Loucy (cell line): ENCODE measurements at regions not wholly inside any gene's neighbourhood (a gene's known extent, or its start where the extent isn't known, plus 50 kb on each side); places are given as distances from the start of the nearest gene placed in this dataset.

ENCODE experiments used
- H2AFZ ChIP-seq: fragments of 200-600 bp; sonication (generic); 2 replicates; pipeline ENCODE4 v1.6.0; 2016; ENCODE audit warnings: antibody characterized with exemption, mild to moderate bottlenecking, low read length, moderate library complexity
- H3F3A ChIP-seq: fragments of 200-600 bp; 2 replicates; pipeline ENCODE4 v1.6.0; 2016; ENCODE audit warnings: antibody characterized with exemption, low read depth, mild to moderate bottlenecking
- H3K27me3 ChIP-seq: fragments of 200-600 bp; sonication (generic); 2 replicates; pipeline ENCODE4 v1.6.1; 2014; ENCODE audit warnings: low read length, mild to moderate bottlenecking; ENCODE audit not compliant: insufficient read depth, poor library complexity, severe bottlenecking
- H3K36me3 ChIP-seq: fragments of 200-600 bp; sonication (generic); 2 replicates; pipeline ENCODE4 v1.6.1; 2016; ENCODE audit warnings: low read length; ENCODE audit not compliant: insufficient read depth
- H3K4me1 ChIP-seq: fragments of 200-600 bp; sonication (generic); 2 replicates; pipeline ENCODE4 v1.5.1; 2014; ENCODE audit warnings: low read length, mild to moderate bottlenecking; ENCODE audit not compliant: insufficient read depth, poor library complexity, severe bottlenecking
- H3K4me2 ChIP-seq: fragments of 200-600 bp; sonication (generic); 2 replicates; pipeline ENCODE4 v1.6.0; 2014; ENCODE audit warnings: antibody characterized with exemption, low read length, low read depth, mild to moderate bottlenecking; ENCODE audit not compliant: poor library complexity, severe bottlenecking
- H3K4me3 ChIP-seq: fragments of 200-600 bp; sonication (generic); 2 replicates; pipeline ENCODE4 v1.5.1; 2014; ENCODE audit warnings: low read length, mild to moderate bottlenecking, mixed read lengths; ENCODE audit not compliant: poor library complexity, severe bottlenecking
- H3K79me2 ChIP-seq: fragments of 200-600 bp; sonication (generic); 2 replicates; pipeline ENCODE4 v1.6.1; 2014; ENCODE audit warnings: low read length; ENCODE audit not compliant: insufficient read depth
- H3K9ac ChIP-seq: fragments of 200-600 bp; sonication (generic); 2 replicates; pipeline ENCODE4 v1.6.0; 2014; ENCODE audit warnings: mild to moderate bottlenecking, low read depth, low read length, moderate library complexity; ENCODE audit not compliant: poor library complexity, severe bottlenecking
- H3K9me2 ChIP-seq: fragments of 200-600 bp; sonication (generic); replicated peaks from 2 replicates; pipeline ENCODE4 v1.6.1; 2016; ENCODE audit warnings: low read depth, low read length, mixed read lengths
- H3K9me3 ChIP-seq: fragments of 200-600 bp; sonication (generic); 2 replicates; pipeline ENCODE4 v1.6.1; 2014; ENCODE audit warnings: mild to moderate bottlenecking, antibody characterized with exemption, low read length, low read depth; ENCODE audit not compliant: insufficient read depth
- H4K20me1 ChIP-seq: fragments of 200-600 bp; sonication (generic); 2 replicates; pipeline ENCODE4 v1.6.0; 2014; ENCODE audit warnings: antibody characterized with exemption, low read length, mild to moderate bottlenecking; ENCODE audit not compliant: insufficient read depth, poor library complexity, severe bottlenecking
- EZH2phosphoT487 ChIP-seq: fragments of 200-600 bp; IDR thresholded peaks from 2 replicates; pipeline ENCODE4 v1.6.1; 2018; ENCODE audit warnings: antibody characterized with exemption, mild to moderate bottlenecking, moderate library complexity, borderline replicate concordance
- TF ChIP-seq, protein P1 (sequence below): fragments of 200-600 bp; sonication (generic); conservative IDR thresholded peaks from 2 replicates; pipeline ENCODE4 v1.5.1; 2014; ENCODE audit warnings: mild to moderate bottlenecking, antibody characterized with exemption, low read length

DNA sequence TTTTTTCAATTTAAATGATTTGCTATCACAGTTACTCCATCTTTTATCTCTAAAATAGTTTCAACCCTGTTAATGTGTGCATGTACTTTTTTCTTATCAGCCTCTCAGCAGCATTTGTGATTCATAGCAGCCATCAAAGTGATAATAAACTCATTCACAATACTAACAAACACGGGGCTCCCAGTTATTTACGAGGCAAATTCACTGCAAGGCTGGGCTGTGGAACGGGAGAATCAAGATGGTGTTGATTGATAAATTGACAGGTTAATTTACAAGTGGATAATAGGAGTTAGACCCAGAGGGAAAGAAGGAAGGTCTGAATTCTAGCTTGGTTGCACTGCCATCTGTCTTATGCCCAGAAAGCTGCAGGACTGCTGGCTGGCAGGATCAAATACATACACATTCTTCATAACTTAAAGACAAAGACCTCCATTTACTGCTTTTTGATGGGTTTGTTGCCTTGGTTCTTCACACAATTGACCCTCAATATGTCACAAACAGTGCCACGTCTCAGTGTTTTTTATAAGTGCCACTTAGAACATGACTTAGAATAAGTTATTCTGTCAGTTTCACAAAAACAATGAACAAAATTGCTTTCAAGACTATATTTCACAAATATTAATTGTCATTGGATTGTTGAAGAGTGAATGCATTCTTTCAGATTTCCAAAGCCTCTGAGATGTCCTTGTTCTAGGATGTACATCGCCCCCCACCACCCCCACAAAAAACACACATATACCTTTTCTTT is 562.8 kb downstream of the NR2F2 start:
- Histone ChIP-seq H3K36me3 (no peaks in the 10 kb centered on the region), H3K9ac (no peak overlapping the region), H4K20me1 (no peaks in the 10 kb centered on the region), H3K4me1 (no peaks in the 10 kb centered on the region), H3F3A (no peaks in the 10 kb centered on the region), H3K4me3 (no peak overlapping the region), H2AFZ (0 out of 2 replicates have a peak overlapping the region, but pooled peaks have one; percentile 54), H3K27me3 (no peaks in the 10 kb centered on the region), H3K4me2 (peak overlapping the region; percentile 21), H3K9me2 (no peaks in the 10 kb centered on the region), H3K79me2 (no peaks in the 10 kb centered on the region), H3K9me3 (no peaks in the 10 kb centered on the region)
- TF ChIP-seq EZH2phosphoT487 = no peak
- TF ChIP-seq, protein P1, sequence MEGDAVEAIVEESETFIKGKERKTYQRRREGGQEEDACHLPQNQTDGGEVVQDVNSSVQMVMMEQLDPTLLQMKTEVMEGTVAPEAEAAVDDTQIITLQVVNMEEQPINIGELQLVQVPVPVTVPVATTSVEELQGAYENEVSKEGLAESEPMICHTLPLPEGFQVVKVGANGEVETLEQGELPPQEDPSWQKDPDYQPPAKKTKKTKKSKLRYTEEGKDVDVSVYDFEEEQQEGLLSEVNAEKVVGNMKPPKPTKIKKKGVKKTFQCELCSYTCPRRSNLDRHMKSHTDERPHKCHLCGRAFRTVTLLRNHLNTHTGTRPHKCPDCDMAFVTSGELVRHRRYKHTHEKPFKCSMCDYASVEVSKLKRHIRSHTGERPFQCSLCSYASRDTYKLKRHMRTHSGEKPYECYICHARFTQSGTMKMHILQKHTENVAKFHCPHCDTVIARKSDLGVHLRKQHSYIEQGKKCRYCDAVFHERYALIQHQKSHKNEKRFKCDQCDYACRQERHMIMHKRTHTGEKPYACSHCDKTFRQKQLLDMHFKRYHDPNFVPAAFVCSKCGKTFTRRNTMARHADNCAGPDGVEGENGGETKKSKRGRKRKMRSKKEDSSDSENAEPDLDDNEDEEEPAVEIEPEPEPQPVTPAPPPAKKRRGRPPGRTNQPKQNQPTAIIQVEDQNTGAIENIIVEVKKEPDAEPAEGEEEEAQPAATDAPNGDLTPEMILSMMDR = peak; percentile 57

DNA sequence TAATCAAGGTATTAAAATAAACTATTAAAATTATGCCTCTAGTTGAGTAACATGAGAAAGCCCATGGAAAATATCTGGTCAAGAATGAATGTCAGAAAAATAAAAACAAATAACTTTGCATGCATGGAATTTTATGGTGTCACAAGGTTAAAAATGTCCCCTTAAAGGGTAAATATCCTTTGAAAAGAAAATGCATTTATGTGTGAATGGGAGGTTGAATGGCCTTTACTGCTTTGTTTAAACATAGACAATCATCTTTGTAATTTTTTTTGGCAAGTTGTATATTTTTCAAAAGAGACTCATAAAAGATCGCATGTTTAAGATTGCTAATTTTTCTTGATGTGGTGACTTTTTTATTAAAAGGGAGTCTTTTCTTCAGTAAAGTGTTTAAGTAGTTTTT is 564.2 kb downstream of the NR2F2 start:
- no peak overlapping the region for H3K9ac ChIP-seq
- H3K9me3 ChIP-seq = no peaks in the 10 kb centered on the region
- H4K20me1 ChIP-seq = no peaks in the 10 kb centered on the region
- H3K27me3 ChIP-seq = no peaks in the 10 kb centered on the region
- no peaks in the 10 kb centered on the region for H3K9me2 ChIP-seq
- no peak overlapping the region for H3K4me3 ChIP-seq
- H3K4me2 ChIP-seq = no peak overlapping the region
- no peaks in the 10 kb centered on the region for H3F3A ChIP-seq
- H3K36me3 ChIP-seq = no peaks in the 10 kb centered on the region
- no peak overlapping the region for H2AFZ ChIP-seq
- no peak for TF ChIP-seq EZH2phosphoT487
- no peaks in the 10 kb centered on the region for H3K4me1 ChIP-seq
- H3K79me2 ChIP-seq = no peaks in the 10 kb centered on the region

DNA sequence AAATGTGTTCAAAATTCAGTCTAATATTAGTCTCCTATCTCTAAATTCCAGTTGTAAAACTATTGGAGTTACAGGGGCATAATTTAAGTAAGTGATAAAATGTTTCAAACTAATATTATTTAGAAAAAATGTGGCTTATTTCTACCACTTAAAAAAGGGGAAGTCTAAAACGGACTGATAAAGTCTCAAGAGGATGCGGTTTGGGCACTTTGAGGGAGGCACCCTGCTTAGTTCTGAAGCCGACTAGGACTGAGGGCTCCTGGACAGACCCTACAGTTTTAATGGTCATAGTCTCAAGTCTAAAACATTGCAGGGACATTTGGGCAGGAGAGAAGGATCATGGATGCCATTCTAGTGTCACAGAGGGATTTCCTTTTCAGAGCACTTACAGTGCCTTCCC is 566.3 kb downstream of the NR2F2 start:
- Histone ChIP-seq H2AFZ (no peak overlapping the region), H4K20me1 (no peaks in the 10 kb centered on the region), H3K4me2 (no peak overlapping the region), H3K36me3 (no peaks in the 10 kb centered on the region), H3K9me2 (no peaks in the 10 kb centered on the region), H3K4me3 (no peak overlapping the region), H3K79me2 (no peaks in the 10 kb centered on the region), H3K9me3 (no peaks in the 10 kb centered on the region; the same call in 1 of the 2 replicates), H3F3A (no peaks in the 10 kb centered on the region), H3K27me3 (no peaks in the 10 kb centered on the region), H3K9ac (no peak overlapping the region), H3K4me1 (no peaks in the 10 kb centered on the region)
- TF ChIP-seq, protein P1 = no peak
- TF ChIP-seq EZH2phosphoT487 = no peak

DNA sequence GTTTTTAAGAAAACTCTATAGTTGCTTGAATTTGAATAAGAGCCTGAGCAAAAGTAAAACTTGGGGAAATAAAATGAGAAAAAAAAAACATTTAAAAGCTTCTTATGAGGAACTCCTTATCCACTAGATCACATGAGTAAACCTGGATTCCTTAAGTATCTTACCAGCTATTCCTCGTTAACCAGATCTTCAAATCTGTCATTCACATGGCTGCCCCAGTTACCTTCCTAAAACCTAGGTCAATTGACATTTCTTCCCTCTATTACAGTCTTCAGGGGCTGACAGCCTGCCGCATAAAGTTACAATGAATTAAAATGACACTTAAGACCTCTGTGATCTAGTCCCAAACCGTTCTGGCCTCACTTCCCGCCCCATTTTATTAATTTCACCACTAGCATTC is 583.6 kb downstream of the NR2F2 start:
- TF ChIP-seq, protein P1 = no peak
- TF ChIP-seq EZH2phosphoT487 = no peak
- H3K4me1 ChIP-seq = no peaks in the 10 kb centered on the region
- no peaks in the 10 kb centered on the region for H4K20me1 ChIP-seq
- no peaks in the 10 kb centered on the region for H3K9me2 ChIP-seq
- no peaks in the 10 kb centered on the region for H3K79me2 ChIP-seq
- H3K27me3 ChIP-seq = no peaks in the 10 kb centered on the region
- no peaks in the 10 kb centered on the region for H3F3A ChIP-seq
- H3K9ac ChIP-seq = no peak overlapping the region
- H3K36me3 ChIP-seq = no peaks in the 10 kb centered on the region
- H2AFZ ChIP-seq = no peak overlapping the region
- no peaks in the 10 kb centered on the region; the same call in 1 of the 2 replicates for H3K9me3 ChIP-seq
- H3K4me2 ChIP-seq = no peak overlapping the region
- no peak overlapping the region for H3K4me3 ChIP-seq
